GM12873 (cell line): ENCODE measurements at regions not wholly inside any gene's neighbourhood (a gene's known extent, or its start where the extent isn't known, plus 50 kb on each side); places are given as distances from the start of the nearest gene placed in this dataset.

ENCODE experiments used
- TF ChIP-seq, protein P1 (sequence below): IDR thresholded peaks from 2 replicates; pipeline ENCODE4 v1.5.1; 2012; ENCODE audit warnings: low read depth, mild to moderate bottlenecking, moderate library complexity, low read length, control low read depth; ENCODE audit not compliant: insufficient read depth; ENCODE audit errors: missing control alignments

DNA sequence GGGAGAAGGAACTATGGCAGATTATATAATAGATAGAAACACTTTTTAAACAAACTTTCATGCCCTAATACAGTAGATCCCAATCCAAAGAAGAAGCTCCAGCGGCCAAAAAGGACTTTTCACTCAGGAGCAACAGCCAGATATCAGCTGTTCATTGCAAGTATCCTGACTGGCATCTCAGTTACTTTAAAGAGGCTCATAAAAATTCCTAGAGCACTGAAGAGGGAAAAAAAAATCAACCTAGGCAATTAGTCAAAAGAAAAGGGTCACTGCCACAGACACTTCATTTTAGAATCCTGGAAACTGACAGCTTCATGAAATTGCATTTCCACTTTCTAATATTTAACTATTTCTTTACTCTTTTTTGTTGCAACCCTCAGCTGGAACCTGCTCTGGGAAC is 170.6 kb upstream of the SOX6 start:
- TF ChIP-seq, protein P1, sequence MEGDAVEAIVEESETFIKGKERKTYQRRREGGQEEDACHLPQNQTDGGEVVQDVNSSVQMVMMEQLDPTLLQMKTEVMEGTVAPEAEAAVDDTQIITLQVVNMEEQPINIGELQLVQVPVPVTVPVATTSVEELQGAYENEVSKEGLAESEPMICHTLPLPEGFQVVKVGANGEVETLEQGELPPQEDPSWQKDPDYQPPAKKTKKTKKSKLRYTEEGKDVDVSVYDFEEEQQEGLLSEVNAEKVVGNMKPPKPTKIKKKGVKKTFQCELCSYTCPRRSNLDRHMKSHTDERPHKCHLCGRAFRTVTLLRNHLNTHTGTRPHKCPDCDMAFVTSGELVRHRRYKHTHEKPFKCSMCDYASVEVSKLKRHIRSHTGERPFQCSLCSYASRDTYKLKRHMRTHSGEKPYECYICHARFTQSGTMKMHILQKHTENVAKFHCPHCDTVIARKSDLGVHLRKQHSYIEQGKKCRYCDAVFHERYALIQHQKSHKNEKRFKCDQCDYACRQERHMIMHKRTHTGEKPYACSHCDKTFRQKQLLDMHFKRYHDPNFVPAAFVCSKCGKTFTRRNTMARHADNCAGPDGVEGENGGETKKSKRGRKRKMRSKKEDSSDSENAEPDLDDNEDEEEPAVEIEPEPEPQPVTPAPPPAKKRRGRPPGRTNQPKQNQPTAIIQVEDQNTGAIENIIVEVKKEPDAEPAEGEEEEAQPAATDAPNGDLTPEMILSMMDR = no peak

DNA sequence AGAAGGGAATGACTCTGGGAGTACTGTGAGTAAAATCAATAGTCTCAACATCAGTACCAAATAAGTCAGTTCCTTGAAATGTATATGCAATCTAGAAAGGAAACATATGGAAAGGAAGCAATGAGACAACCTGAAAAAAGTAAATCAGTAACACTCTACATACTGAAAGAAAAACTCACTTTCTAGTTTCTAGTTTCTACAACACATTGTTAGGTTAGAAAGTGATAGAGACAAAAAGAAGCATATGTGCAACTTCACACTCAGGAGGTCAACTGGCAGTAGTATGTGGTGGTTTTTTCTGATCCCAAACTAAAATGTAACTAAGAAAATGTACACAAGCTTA is 156.5 kb upstream of the SOX6 start:
- TF ChIP-seq, protein P1 = no peak

DNA sequence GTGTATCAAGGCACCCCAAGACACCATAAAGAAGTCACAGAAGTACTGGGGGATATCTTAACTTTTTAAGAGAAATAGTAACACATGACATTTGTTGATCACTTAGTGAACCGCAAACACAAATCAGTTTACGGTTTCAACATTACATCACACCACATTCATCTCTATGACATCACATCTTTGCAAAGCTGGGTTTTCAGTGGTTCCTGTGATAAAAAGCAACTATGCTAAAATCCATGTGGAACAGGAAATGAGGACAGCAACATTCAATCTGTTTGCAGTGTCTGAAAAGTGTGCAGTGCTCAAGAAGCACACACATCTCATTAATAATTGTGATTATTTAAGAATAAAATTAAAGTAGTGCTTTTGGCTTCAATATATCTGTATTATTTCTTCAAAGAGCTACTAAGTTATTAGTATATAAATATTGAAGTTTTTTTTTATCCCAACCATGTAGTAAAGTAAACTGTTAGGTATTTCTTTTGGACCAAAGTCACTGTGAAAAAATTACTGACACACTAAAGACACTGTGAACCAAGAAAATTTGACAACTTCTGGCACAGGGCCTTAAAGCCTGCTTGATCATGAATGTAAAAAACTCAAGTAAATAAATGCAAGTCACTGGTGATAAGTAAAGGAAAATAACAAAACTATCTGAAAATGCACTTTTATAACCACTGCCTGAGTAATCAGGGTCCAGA is 156.0 kb upstream of the SOX6 start:
- TF ChIP-seq, protein P1 = no peak

DNA sequence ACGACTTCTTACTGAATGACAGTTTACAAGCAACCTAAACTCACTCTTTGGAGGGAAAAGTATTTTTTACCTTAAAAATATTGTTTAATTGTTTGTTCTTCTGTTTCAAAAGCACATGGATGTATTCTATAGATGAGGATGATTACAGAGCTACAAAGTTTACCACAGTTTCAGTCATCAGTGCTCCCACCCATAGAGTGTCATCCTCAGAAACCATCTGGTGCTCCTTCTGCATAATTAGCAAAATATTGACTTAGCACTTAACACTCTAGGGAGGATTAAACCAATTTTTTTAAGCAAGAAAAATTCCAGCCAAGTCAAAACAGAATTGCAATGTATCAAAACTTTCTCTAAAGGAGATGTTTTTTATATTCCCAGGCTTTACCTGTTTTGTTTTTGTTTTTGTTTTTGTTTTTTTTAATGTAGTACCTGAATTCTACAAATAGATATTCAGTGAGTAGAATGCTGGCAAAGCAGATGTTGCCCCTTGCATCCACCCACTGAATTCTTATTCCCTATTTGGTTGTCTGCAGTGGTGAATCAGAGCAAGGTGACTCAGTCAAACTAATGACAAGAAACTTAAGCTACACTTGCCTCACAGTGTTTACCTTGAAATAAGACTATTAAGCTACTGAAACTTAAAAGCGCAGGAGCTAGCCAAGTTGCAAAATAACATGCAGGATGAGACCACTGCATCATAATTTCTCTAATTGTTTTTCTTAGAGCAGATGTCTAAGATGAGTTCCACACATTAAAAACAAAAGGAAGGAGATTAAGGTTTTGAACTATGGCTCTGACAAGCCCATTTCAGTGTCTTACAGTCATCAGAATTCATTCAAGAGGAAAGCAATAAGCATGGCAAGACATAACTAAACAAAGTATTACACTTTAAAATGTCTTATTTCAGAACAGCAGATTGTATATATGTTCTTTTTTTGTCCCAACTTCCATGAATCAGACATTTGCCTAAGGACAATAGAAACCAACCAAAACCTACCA is 155.1 kb upstream of the SOX6 start:
- TF ChIP-seq, protein P1 = no peak

DNA sequence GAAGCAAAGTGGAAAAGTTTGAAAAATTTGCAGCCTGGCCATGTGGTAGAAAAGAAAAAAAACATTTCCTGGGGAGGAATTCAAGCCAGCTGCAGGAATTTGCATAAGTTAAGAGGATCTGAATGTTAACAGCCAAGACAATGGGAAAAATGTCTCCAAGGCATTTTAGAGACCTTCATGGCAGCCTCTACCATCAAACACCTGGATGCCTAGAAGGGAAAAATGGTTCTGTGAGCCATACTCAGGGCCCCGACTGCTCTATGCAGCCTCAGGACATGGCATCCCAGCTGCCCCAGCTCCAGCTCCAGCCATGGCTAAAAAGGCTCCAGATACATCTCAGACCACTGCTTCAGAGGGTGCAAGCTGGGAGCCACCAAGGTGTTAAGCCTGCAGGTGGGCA is 149.1 kb upstream of the SOX6 start:
- TF ChIP-seq, protein P1 = no peak

DNA sequence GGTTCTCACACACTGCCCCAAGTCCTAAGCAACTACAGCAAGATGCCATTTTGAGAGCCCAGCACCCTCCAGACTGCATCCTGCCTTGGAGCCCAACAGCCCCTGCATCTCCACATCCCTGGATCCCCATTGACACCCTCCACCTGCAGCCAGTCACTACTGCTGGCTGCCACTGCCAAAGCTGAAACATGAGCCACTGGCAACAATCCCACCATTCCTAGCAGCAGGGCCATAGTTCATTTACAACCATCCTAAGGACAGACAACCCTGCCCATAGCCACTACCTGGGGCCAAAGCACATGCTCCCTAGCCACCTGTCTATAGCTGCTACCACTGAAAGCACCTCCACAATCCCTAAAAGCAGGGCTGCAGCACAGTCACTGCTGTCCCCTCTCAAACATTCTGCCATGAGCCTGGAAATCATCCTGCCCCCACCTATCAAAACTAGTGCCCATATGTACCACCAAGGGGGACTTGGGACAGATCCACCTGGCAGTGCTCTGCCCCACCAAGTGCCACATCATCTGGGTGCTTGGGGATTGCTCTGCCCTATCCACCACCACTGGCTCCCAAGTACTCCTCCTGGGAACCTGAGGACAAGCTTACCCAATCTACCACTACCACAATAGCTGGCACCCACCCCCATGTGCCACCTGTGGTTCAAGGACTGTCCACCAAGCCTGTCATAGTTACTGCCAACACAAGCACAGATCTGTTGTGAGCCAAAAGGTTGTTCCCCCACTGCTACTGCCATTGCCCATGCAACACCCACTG is 138.8 kb upstream of the SOX6 start:
- TF ChIP-seq, protein P1 = no peak

DNA sequence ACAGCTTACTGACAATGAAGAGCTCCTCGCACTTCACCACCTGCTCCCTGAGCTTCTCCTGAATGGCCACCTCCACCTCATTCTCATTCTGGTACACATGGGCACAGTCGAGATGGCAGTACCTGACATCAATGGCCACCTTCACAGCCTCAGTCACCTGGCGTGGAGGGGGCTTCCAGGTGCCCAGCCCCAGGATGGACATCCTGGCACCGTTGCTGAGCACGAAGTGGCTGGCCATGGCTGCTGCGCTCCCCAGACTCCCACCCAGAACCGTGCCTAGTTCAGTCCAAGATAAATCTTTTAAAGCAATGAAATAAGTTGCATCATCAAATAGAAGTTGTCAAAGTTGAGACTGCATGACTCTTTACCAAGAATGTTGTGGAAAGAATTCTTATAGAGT is 128.1 kb upstream of the SOX6 start:
- TF ChIP-seq, protein P1 = no peak
